ENCODE measurements at regions not wholly inside any gene's neighbourhood (a gene's known extent, or its start where the extent isn't known, plus 50 kb on each side); places are given as distances from the start of the nearest gene placed in this dataset.
A peak's percentile ranks its signal among the peaks of the same experiment; 100 is the strongest.

GRCh38 chr16:85172455-85173145 is 60.3 kb upstream of the CIBAR2 start:
- TF ChIP-seq POLR2A (IDR thresholded peaks at IDR 0.05) (no peak), CTCF (IDR thresholded peaks at IDR 0.05) (peak; percentile 34 to 72 (median 67))

Data from body of pancreas (tissue), 4 donors.